CD4-positive, alpha-beta T cell treated with Interleukin-15 for 4 hours (primary cell): ENCODE measurements at regions not wholly inside any gene's neighbourhood (a gene's known extent, or its start where the extent isn't known, plus 50 kb on each side); places are given as distances from the start of the nearest gene placed in this dataset.

Experiments used
- DNase-seq: peaks from one replicate; pipeline ENCODE4 v3.0.0-alpha.2; 2020; ENCODE audit warnings: low spot score

DNA sequence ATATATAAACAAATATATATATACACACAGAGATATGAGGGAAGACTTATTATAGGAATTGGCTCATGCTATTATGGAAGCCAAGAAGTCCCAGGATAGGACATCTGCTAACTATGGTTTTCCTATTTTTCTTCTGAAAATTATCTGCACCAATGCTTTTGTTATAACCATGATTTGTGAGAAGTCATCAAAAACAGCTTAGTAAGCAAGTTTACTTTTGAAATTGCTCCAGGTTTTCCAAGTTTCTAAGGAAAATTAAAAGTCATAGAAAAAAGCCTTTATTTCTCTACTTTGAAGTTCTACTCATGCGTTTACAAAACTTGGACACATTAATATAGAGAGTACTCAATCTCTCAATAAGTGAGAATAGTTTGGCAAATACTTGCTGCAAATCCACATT lies 213.1 kb downstream of the TRAM1L1 start:
- DNase-seq = no peak

DNA sequence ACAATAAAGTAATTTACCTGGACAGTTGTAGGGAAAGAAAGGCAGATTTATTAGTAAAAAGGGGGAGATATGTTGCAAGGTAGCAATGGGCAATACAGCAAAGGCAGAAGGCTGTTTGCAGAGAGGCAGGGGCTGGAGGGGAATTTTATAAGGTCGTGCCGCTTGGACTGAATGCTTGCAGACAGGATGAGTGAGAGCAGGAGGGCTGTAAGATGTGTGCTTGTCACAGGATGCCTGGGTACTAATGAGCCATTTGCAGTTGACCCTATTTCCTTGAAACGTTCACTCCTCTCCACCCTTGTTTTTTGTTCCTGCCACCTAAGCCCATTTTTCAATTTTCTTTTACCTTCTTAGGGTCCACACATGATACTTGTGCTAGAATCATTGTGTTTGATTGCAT lies 214.7 kb downstream of the TRAM1L1 start:
- no peak for DNase-seq

DNA sequence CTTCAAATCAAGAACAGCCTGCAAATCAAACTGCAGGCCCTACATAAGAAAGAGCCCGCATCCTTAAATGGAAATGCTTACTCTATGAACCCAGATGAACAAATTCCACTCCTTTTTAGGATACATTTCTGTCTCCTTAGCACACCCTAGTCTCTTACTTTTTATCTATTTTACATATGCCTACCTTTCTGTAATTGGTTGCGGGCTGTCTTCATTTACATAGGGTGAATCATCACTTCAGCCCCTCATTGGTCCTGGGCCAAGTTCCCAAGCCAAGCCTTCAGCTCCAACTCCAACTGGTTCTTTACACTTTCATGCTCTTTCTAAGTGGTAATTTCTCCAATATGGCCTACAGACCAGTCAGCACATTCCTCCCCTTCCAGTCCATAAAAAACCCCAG lies 219.3 kb downstream of the TRAM1L1 start:
- DNase-seq = no peak

- no peak for DNase-seq
These were observed 222.8 kb downstream of the TRAM1L1 start for GRCh38 chr4:116862592-116862991.

DNA sequence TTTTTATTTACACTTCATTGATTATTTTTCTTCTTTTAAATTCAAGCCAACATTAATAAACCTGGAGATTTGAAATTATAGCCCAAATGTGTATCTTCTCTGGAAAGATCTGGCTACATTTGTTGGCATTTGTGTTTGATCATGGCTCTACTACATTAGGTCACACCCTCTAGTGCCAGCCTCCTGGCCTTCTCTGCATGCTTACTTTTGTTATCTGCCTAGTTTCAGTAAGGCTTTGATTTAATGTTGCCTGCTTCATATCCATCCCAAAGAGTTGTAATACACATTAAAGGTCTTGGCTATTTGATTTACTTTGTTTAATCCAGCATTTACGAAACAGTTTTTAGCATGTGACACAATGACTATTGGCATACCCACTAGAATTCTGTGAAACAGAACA lies 224.5 kb downstream of the TRAM1L1 start:
- no peak for DNase-seq

DNA sequence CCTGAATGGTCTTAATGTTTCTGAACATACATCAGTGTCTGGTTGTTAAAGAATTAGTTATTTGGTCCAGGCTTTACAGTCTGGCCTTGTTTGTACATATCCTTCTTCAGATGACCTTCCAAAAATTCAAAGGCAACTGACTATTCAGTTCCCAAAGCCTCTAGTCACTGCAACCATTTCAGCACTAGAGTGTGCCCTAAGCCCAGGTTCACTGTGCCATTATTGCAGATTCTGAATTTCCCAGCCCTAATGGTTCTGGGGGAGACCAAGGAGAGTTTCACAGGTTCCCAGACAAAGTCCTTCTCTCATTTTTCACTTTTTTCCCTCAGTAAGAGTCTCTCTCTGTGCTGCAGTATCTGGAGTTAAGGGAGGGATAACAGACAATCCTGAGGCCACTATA lies 235.8 kb downstream of the TRAM1L1 start:
- no peak for DNase-seq

DNA sequence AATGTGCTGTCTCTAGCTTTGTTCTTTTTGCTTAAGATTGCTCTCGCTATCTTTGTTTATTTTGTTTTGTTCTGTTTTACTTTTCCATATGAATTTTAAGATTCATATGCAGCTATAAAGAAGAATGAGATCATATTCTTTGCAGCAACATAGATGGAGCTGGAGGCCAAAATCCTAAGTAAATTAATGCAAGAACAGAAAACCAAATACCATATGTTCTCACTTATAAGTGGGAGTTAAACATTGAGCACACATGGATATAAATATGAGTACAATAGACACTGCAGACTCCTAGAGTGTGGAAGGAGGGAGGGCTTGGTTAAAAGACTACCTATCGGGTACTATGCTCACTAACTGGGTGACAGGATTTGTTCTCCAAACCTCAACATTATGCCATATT lies 237.8 kb downstream of the TRAM1L1 start:
- no peak for DNase-seq

- DNase-seq = no peak
These were observed 245.6 kb downstream of the TRAM1L1 start for GRCh38 chr4:116839826-116840225.

- no peak for DNase-seq
These were observed 246.8 kb downstream of the TRAM1L1 start for GRCh38 chr4:116838609-116839008.

- no peak for DNase-seq
These were observed 256.2 kb downstream of the TRAM1L1 start for GRCh38 chr4:116829187-116829586.

GRCh38 chr4:116824172-116824571 lies 261.2 kb downstream of the TRAM1L1 start:
- no peak for DNase-seq

DNA sequence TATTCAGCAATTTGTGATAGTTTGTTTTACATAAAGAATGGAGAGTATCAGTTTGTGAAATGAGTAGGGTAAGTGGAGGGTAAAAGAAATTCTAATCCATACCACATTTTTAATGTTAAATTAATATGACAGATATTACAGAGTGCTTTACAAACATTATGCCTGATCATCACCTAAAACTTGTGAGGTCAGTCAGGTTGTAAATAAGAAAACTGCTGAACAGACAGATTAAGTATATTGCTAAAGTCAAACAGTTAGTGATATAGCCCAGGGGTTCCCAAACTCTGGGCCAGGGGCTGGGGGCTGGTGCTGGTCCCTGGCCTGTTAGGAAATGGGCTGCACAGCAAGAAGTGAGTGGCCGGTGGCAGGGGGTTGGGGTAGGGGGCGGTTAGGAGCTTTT lies 273.6 kb downstream of the TRAM1L1 start:
- no peak for DNase-seq

- DNase-seq = no peak
These were observed 289.4 kb downstream of the TRAM1L1 start for GRCh38 chr4:116796022-116796421.

DNA sequence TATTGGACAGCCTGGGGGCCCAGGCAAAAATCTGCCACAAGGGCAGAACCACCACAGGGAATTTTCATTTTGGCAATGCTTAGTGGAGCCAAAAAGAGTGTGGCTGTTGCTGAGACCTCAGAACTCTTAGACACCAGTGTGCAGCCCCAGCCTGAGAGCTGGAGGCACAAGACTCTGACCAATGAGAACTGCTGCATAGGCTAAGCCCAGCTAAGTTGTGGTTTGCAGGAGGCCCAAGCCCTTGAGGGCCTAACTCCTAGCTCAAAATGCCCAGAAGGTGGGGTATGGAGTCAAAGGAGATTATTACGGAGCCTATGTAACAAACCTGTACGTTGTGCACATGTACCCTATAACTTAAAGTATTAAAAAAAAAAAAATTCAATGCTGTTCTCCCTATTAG lies 296.7 kb downstream of the TRAM1L1 start:
- DNase-seq = no peak

DNA sequence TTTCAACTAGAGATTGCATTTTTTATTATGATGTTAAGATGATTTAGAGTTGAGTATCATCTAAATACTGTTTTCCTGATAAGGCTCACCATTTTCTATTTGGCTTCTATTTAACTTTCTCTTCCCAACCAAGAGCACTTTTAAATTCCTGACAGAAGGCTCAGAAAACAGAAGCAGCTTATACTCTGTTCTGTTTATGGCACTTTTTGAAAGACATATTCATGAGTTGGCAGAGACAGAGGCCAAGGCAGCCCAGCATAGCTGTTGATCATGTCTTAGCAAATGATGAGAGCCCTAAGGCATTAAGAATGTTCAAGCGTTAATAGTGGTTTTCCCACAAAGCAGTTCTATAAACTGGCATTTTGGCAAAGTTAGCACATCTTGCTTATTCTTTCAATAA lies 330.3 kb downstream of the TRAM1L1 start:
- no peak for DNase-seq

DNA sequence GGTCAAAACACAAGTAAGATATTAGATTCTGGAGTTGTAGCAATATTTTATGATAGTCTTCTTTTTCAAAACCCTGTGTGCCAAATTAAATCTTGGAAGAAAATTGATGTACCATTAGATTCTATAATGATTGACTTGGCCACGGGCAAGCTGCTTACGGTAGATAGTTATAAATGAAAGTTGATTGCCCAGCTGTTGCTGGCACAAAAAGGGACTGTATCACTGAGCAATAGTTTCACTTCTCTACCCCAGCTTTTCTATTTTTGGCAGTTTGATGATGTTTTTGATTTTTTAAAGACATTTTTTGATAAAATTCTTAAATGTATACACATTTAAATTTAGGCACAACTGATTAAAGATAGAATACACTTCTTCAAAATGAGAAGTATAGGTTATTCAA lies 333.3 kb downstream of the TRAM1L1 start:
- DNase-seq = no peak

GRCh38 chr4:116736756-116737155 lies 348.6 kb downstream of the TRAM1L1 start:
- DNase-seq = no peak

- DNase-seq = no peak
These were observed 351.2 kb downstream of the TRAM1L1 start for GRCh38 chr4:116734178-116734577.

DNA sequence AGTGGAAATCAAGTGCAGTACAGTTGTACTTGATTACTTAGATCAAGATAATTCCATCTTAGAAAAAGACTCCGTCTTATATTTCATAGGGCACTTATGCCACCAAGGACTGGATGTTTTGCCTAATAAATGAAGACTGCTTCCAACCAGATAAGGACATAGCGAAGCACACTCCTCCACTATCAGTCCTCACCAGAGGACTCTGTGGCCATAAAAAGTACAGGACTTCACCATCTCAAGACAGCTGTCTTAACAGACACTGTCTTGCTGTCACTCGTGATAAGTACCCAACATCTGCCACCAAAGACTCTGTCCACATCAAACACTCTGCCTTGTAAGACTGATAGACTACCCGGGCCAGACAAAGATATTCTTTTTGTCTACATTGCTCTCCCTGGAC lies 352.0 kb downstream of the TRAM1L1 start:
- DNase-seq = no peak

- no peak for DNase-seq
These were observed 358.9 kb downstream of the TRAM1L1 start for GRCh38 chr4:116726523-116726922.

- DNase-seq = no peak
These were observed 361.1 kb downstream of the TRAM1L1 start for GRCh38 chr4:116724249-116724648.

DNA sequence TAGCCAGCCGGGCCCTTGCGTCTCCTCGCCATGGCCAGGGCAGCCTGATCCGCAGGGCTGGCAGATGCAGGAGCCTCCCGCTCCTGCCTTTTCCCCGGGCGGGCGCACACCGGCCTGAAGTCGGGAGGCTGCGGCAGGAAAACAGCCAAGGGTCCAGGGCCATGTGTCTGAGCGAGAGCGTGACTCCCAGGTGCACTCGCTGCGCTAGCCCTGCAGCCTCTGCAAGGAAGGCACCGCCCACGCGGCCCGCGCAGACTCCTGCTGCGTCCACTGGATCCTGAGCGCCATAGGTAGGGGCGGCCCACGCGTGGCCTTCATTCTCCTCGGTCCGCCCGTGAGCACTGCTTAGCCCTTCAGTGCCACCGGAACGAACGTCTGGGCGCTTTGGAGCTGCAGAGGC lies 379.9 kb downstream of the TRAM1L1 start:
- no peak for DNase-seq

DNA sequence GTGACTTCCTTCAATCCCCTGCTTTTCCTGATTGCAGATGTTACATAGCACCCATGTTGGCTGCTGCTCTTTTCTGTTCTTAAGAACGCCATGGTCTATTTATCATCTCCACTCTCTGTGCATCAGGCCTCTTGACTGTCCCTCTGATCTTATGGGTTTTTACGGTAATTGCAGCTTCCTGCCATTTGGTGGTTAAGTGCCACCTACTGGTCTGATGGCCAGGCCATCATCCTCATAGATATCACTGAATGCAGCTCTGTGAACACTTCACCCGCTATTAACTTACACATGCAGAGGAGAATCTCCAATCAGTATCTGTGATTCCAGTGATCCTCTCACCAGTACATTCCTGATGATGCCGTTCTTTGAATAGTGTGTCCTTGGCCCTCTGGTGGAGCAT lies 382.4 kb downstream of the TRAM1L1 start:
- no peak for DNase-seq

- DNase-seq = no peak
These were observed 396.8 kb downstream of the TRAM1L1 start for GRCh38 chr4:116688536-116688935.

DNA sequence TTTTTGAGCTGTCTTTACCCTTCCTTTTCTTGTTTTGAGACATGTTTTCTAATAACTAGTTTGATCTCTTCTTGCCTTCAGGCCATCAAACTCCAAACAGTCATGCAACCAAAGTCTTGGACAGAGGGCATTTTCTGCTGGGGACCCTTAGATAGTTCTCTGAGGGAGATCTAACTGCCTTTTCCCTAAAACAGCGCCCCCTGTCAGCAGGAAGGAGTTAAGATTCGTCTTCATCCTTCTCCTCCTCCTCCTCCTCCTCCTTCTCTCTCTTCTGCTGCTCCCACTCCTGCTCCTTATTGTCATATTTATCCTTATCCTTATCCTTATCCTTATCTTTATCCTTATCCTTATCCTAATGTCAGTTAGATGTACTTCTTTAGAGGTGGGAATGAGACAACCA lies 417.2 kb downstream of the TRAM1L1 start:
- no peak for DNase-seq
